Fibroblast of villous mesenchyme (primary cell): ENCODE measurements at regions not wholly inside any gene's neighbourhood (a gene's known extent, or its start where the extent isn't known, plus 50 kb on each side); places are given as distances from the start of the nearest gene placed in this dataset.

Source experiments
- DNase-seq: peaks from one replicate; pipeline ENCODE4 v3.0.0-alpha.2; 2010; ENCODE audit warnings: low read depth
- H3K4me3 ChIP-seq: 2 replicates; pipeline ENCODE4 v1.5.1; 2011; ENCODE audit warnings: low read depth, mild to moderate bottlenecking, low read length
- CTCF ChIP-seq: IDR thresholded peaks from 2 replicates; pipeline ENCODE4 v1.5.1; 2012; ENCODE audit warnings: low read depth, mild to moderate bottlenecking, low read length; ENCODE audit not compliant: insufficient read depth

- no peak for DNase-seq
- no peak for TF ChIP-seq CTCF
Measured at GRCh38 chr9:85428230-85428629, 313.5 kb downstream of the AGTPBP1 start.

GRCh38 chr9:85427772-85428171 lies 314.0 kb downstream of the AGTPBP1 start:
- TF ChIP-seq CTCF: no peak
- no peak overlapping the region for H3K4me3 ChIP-seq

More at GRCh38 chr9:85428230-85428629, 313.5 kb downstream of the AGTPBP1 start:
- H3K4me3 ChIP-seq: no peak overlapping the region

GRCh38 chr9:85425153-85425611 lies 316.6 kb downstream of the AGTPBP1 start:
- no peak overlapping the region for H3K4me3 ChIP-seq
- TF ChIP-seq CTCF: peak; percentile 38
- peak; percentile 9 for DNase-seq

More at GRCh38 chr9:85427772-85428171, 314.0 kb downstream of the AGTPBP1 start:
- DNase-seq: no peak

GRCh38 chr9:85423422-85423821 lies 318.3 kb downstream of the AGTPBP1 start:
- H3K4me3 ChIP-seq: no peak overlapping the region
- no peak for DNase-seq
- no peak for TF ChIP-seq CTCF

- no peak for DNase-seq
- TF ChIP-seq CTCF: no peak
- no peak overlapping the region for H3K4me3 ChIP-seq
Measured at GRCh38 chr9:85421641-85422040, 320.1 kb downstream of the AGTPBP1 start.

GRCh38 chr9:85420750-85421149 lies 321.0 kb downstream of the AGTPBP1 start:
- TF ChIP-seq CTCF: no peak
- H3K4me3 ChIP-seq: no peak overlapping the region
- no peak for DNase-seq

GRCh38 chr9:85417674-85418073 lies 324.1 kb downstream of the AGTPBP1 start:
- TF ChIP-seq CTCF: no peak
- no peak overlapping the region for H3K4me3 ChIP-seq
- no peak for DNase-seq
